ENCODE measurements at regions not wholly inside any gene's neighbourhood (a gene's known extent, or its start where the extent isn't known, plus 50 kb on each side); places are given as distances from the start of the nearest gene placed in this dataset.

- H3K4me3 ChIP-seq = no peak overlapping the region
- H3K27ac ChIP-seq = no peak overlapping the region
- DNase-seq (ENCODE audit: low spot score in 2 of 2) = no peak
- H3K9me3 ChIP-seq = no peaks in the 10 kb centered on the region
- TF ChIP-seq POLR2AphosphoS5 (IDR thresholded peaks at IDR 0.05) (no peak), POLR2A (IDR thresholded peaks at IDR 0.05) (no peak), CTCF (IDR thresholded peaks at IDR 0.05) (no peak), EP300 (IDR thresholded peaks at IDR 0.05) (no peak)
- 66% methylated on average over 2 of the region's 2 CpGs for WGBS
- no peaks in the 10 kb centered on the region for H3K36me3 ChIP-seq
- H3K4me1 ChIP-seq = no peaks in the 10 kb centered on the region
- no peaks in the 10 kb centered on the region for H3K27me3 ChIP-seq
These were observed 105.6 kb upstream of the DAPK1 start for GRCh38 chr9:87392086-87392485.

- no peak for DNase-seq (ENCODE audit: low spot score in 2 of 2)
- WGBS = 64% methylated on average over 4 of the region's 4 CpGs
- no peaks in the 10 kb centered on the region for H3K9me3 ChIP-seq
- no peaks in the 10 kb centered on the region for H3K4me1 ChIP-seq
- H3K4me3 ChIP-seq = no peak overlapping the region
- no peaks in the 10 kb centered on the region for H3K36me3 ChIP-seq
- H3K27ac ChIP-seq = no peak overlapping the region
- H3K27me3 ChIP-seq = no peaks in the 10 kb centered on the region
- no peak for TF ChIP-seq POLR2A (IDR thresholded peaks at IDR 0.05)
These were observed 103.9 kb upstream of the DAPK1 start for GRCh38 chr9:87393706-87394230.

GRCh38 chr9:87395804-87396479 lies 101.7 kb upstream of the DAPK1 start:
- 73% methylated on average over 11 of the region's 11 CpGs for WGBS
- H3K36me3 ChIP-seq = no peaks in the 10 kb centered on the region
- TF ChIP-seq POLR2A (IDR thresholded peaks at IDR 0.05) (no peak), CTCF (IDR thresholded peaks at IDR 0.05) (no peak), POLR2AphosphoS5 (IDR thresholded peaks at IDR 0.05) (no peak), EP300 (IDR thresholded peaks at IDR 0.05) (no peak)
- no peak overlapping the region for H3K27ac ChIP-seq
- H3K27me3 ChIP-seq = no peaks in the 10 kb centered on the region
- DNase-seq (ENCODE audit: low spot score in 2 of 2) = no peak
- no peaks in the 10 kb centered on the region for H3K4me1 ChIP-seq
- no peaks in the 10 kb centered on the region for H3K9me3 ChIP-seq
- H3K4me3 ChIP-seq = no peak overlapping the region

- no peak overlapping the region for H3K4me3 ChIP-seq
- WGBS = 89% methylated on average over 7 of the region's 7 CpGs
These were observed 96.0 kb upstream of the DAPK1 start for GRCh38 chr9:87401681-87402080.

GRCh38 chr9:87402537-87402936 lies 95.1 kb upstream of the DAPK1 start:
- 96% methylated on average over 3 of the region's 3 CpGs for WGBS
- Histone ChIP-seq H3K36me3 (no peaks in the 10 kb centered on the region), H3K9me3 (no peaks in the 10 kb centered on the region), H3K4me1 (peaks cover 12% of the 10 kb centered on the region), H3K4me3 (no peak overlapping the region), H3K27ac (no peak overlapping the region), H3K27me3 (no peaks in the 10 kb centered on the region)
- no peak for DNase-seq (ENCODE audit: low spot score in 2 of 2)
- no peak for TF ChIP-seq CTCF (IDR thresholded peaks at IDR 0.05)
- no peak for TF ChIP-seq POLR2AphosphoS5 (IDR thresholded peaks at IDR 0.05)
- TF ChIP-seq EP300 (IDR thresholded peaks at IDR 0.05) = no peak
- no peak for TF ChIP-seq POLR2A (IDR thresholded peaks at IDR 0.05)

More at GRCh38 chr9:87401681-87402080, 96.0 kb upstream of the DAPK1 start:
- Histone ChIP-seq H3K27me3 (no peaks in the 10 kb centered on the region), H3K9me3 (no peaks in the 10 kb centered on the region), H3K4me1 (peaks cover 12% of the 10 kb centered on the region), H3K36me3 (no peaks in the 10 kb centered on the region), H3K27ac (no peak overlapping the region)
- no peak for DNase-seq (ENCODE audit: low spot score in 2 of 2)
- TF ChIP-seq CTCF (IDR thresholded peaks at IDR 0.05) (no peak), EP300 (IDR thresholded peaks at IDR 0.05) (no peak), POLR2A (IDR thresholded peaks at IDR 0.05) (no peak), POLR2AphosphoS5 (IDR thresholded peaks at IDR 0.05) (no peak)

All from suprapubic skin (tissue), 4 donors.